ENCODE measurements at regions not wholly inside any gene's neighbourhood (a gene's known extent, or its start where the extent isn't known, plus 50 kb on each side); places are given as distances from the start of the nearest gene placed in this dataset.

DNA sequence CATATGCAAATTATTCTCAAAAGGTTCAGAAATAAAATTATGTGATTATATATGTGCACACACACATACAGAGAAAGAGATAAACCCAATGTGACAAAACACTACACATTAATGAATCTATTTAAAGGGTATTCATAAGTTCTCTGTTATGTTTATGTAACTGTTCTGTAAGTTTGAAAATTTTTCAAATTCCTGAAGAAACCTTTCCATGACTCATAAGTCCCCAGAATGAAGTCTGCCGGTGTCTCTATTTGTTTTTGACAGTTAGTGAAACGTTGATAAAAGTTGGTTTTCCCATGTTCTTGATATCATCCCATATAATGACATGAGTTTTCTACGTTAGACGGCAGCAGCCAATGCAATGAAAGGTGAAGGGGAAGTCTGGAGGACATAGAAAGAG lies 199.5 kb upstream of the PUM3 start:
- Histone ChIP-seq H2AK5ac (ENCODE audit: low read depth, low read length) (no peak overlapping the region), H2BK120ac (replicated peaks; ENCODE audit: low read depth, low read length) (no peak overlapping the region), H3K56ac (replicated peaks; ENCODE audit: insufficient read length, low read depth, low read length) (no peak overlapping the region), H3K23me2 (ENCODE audit: low read depth, low read length) (no peaks in the 10 kb centered on the region), H3K79me2 (ENCODE audit: control insufficient read depth in 1 of 2, insufficient read depth in 2 of 2, low read length in 2 of 2) (no peaks in the 10 kb centered on the region), H3K9me3 (ENCODE audit: insufficient read depth in 2 of 2, low read depth in 1 of 2, low read length in 1 of 2) (no peaks in the 10 kb centered on the region), H3K4me3 (ENCODE audit: extremely low read depth in 1 of 4, insufficient read depth in 2 of 4, low read depth in 3 of 4, low read length in 4 of 4) (no peak overlapping the region), H4K20me1 (replicated peaks in 1 of 2; ENCODE audit: control insufficient read depth in 1 of 2, insufficient read depth in 2 of 2, low read length in 2 of 2) (no peaks in the 10 kb centered on the region), H3K9ac (replicated peaks in 1 of 4; ENCODE audit: extremely low read depth in 1 of 4, low read depth in 3 of 4, low read length in 3 of 4) (no peak overlapping the region), H3K18ac (ENCODE audit: extremely low read depth, low read length) (no peak overlapping the region), H3K79me1 (ENCODE audit: low read depth, low read length) (no peaks in the 10 kb centered on the region), H4K8ac (ENCODE audit: extremely low read depth, insufficient read depth, low read length) (no peak overlapping the region), H2BK12ac (ENCODE audit: low read depth, low read length) (no peak overlapping the region), H3K23ac (ENCODE audit: insufficient read length) (no peak overlapping the region), H2BK15ac (ENCODE audit: low read length) (no peak overlapping the region), H3K36me3 (ENCODE audit: control insufficient read depth in 2 of 4, insufficient read depth in 4 of 4, low read length in 3 of 4) (no peaks in the 10 kb centered on the region), H2AFZ (ENCODE audit: low read length) (no peak overlapping the region), H3K4me2 (ENCODE audit: insufficient read depth in 1 of 2, low read depth in 2 of 2, low read length in 2 of 2) (no peak overlapping the region), H3K27me3 (replicated peaks in 1 of 4; ENCODE audit: control insufficient read depth in 3 of 4, extremely low read depth in 1 of 4, insufficient read depth in 3 of 4, low read length in 3 of 4) (no peaks in the 10 kb centered on the region), H2BK5ac (ENCODE audit: low read depth, low read length) (no peak overlapping the region), H3K4ac (replicated peaks; ENCODE audit: insufficient read length, low read depth, low read length) (no peak overlapping the region), H3K27ac (ENCODE audit: low read depth, low read length) (no peak overlapping the region), H4K91ac (replicated peaks; ENCODE audit: insufficient read length, low read length) (no peak overlapping the region), H3K4me1 (replicated peaks in 1 of 4; ENCODE audit: control insufficient read depth in 3 of 4, insufficient read depth in 4 of 4, low read length in 3 of 4) (no peaks in the 10 kb centered on the region), H3K14ac (ENCODE audit: insufficient read length) (no peak overlapping the region), H4K5ac (ENCODE audit: insufficient read length, low read depth, low read length) (no peak overlapping the region), H2BK20ac (ENCODE audit: low read length) (no peak overlapping the region)
- DNase-seq (ENCODE audit: low read depth in 1 of 2, low spot score in 2 of 2) (no peak), FAIRE-seq (no peak)
- 89% methylated on average over 4 of the region's 4 CpGs; no CpG with 5 or more reads in 1 of the 2 experiments for WGBS, 2 experiments (ENCODE audit: extremely low coverage in 1 of 2, insufficient coverage in 1 of 2, insufficient read length in 1 of 2, insufficient replicate concordance in 2 of 2, low coverage in 1 of 2, low lambda C conversion rate in 2 of 2, missing lambda C conversion rate in 1 of 2)
- no peak for TF ChIP-seq EZH2 (IDR thresholded peaks at IDR 0.05; ENCODE audit: low read depth, low read length, severe bottlenecking)
- TF ChIP-seq EP300 (IDR thresholded peaks at IDR 0.05; ENCODE audit: borderline replicate concordance in 1 of 2, low read depth in 2 of 2, low read length in 2 of 2), result no peak
- TF ChIP-seq, protein P1, sequence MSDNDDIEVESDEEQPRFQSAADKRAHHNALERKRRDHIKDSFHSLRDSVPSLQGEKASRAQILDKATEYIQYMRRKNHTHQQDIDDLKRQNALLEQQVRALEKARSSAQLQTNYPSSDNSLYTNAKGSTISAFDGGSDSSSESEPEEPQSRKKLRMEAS (IDR thresholded peaks at IDR 0.05), result no peak
- no peak for TF ChIP-seq CTBP2 (IDR thresholded peaks at IDR 0.05; ENCODE audit: borderline replicate concordance, insufficient read depth, insufficient read length, low read length)
- TF ChIP-seq SP4 (IDR thresholded peaks at IDR 0.05; ENCODE audit: low read length), result no peak
- no peak for TF ChIP-seq HDAC2 (IDR thresholded peaks at IDR 0.05; ENCODE audit: borderline replicate concordance in 1 of 2, low read depth in 2 of 2, low read length in 2 of 2)
- ChIA-PET CTCF (ENCODE audit: partially characterized antibody) (no interaction called here), POLR2A (ENCODE audit: partially characterized antibody) (no interaction called here)
